OCI-LY7 (cell line): ENCODE measurements at regions not wholly inside any gene's neighbourhood (a gene's known extent, or its start where the extent isn't known, plus 50 kb on each side); places are given as distances from the start of the nearest gene placed in this dataset.

Experiments used
- EZH2phosphoT487 ChIP-seq: fragments of 200-600 bp; sonication (generic); IDR thresholded peaks from 2 replicates; pipeline ENCODE4 v1.6.1; 2018; ENCODE audit warnings: low read depth, borderline replicate concordance, mild to moderate bottlenecking, mixed run types, antibody characterized with exemption, low read length, moderate library complexity, mixed read lengths
- TF ChIP-seq, protein P1 (sequence below): fragments of 200-600 bp; sonication (generic); conservative IDR thresholded peaks from 2 replicates; pipeline ENCODE4 v1.5.1; 2014; ENCODE audit warnings: mild to moderate bottlenecking, antibody characterized with exemption, low read length, moderate library complexity, mixed read lengths

DNA sequence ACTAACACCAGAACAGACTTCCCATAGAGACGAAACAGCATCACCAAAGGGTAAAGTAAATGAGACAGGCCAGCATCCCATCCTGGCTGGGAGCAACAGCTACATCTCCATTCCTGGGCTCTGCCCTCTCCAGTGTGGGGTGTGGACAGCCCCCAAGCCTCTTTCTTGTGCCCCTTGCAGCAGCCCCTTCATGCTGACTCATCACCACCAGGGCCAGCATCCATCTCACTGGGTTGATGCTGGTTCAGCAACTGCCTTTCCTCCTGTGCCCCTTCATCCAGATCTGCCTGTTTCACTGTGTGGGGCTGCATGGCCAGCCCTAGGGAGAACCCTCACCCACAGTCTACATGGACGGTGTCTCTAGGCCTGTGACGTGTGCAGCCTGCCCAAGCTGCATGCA lies 569.1 kb upstream of the TBX3 start:
- TF ChIP-seq, protein P1, sequence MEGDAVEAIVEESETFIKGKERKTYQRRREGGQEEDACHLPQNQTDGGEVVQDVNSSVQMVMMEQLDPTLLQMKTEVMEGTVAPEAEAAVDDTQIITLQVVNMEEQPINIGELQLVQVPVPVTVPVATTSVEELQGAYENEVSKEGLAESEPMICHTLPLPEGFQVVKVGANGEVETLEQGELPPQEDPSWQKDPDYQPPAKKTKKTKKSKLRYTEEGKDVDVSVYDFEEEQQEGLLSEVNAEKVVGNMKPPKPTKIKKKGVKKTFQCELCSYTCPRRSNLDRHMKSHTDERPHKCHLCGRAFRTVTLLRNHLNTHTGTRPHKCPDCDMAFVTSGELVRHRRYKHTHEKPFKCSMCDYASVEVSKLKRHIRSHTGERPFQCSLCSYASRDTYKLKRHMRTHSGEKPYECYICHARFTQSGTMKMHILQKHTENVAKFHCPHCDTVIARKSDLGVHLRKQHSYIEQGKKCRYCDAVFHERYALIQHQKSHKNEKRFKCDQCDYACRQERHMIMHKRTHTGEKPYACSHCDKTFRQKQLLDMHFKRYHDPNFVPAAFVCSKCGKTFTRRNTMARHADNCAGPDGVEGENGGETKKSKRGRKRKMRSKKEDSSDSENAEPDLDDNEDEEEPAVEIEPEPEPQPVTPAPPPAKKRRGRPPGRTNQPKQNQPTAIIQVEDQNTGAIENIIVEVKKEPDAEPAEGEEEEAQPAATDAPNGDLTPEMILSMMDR: no peak
- TF ChIP-seq EZH2phosphoT487: no peak
